Fibroblast of lung (primary cell): ENCODE measurements at regions not wholly inside any gene's neighbourhood (a gene's known extent, or its start where the extent isn't known, plus 50 kb on each side); places are given as distances from the start of the nearest gene placed in this dataset.

Experiments used
- EZH2 ChIP-seq: IDR thresholded peaks from 2 replicates; pipeline ENCODE4 v1.5.1; 2012; ENCODE audit warnings: low read length, control low read depth, mild to moderate bottlenecking; ENCODE audit errors: missing control alignments
- TF ChIP-seq, protein P1 (sequence below), 2 donors: IDR thresholded peaks in 1 of 2; conservative IDR thresholded peaks in 1 of 2; 1 replicate in 1 of 2; 2 replicates in 1 of 2; pipeline ENCODE4 v1.5.1; 2011 to 2012; ENCODE audit warnings: low read length in 2 of 2, control low read depth in 1 of 2, inconsistent platforms in 1 of 2, low read depth in 1 of 2, mild to moderate bottlenecking in 1 of 2

DNA sequence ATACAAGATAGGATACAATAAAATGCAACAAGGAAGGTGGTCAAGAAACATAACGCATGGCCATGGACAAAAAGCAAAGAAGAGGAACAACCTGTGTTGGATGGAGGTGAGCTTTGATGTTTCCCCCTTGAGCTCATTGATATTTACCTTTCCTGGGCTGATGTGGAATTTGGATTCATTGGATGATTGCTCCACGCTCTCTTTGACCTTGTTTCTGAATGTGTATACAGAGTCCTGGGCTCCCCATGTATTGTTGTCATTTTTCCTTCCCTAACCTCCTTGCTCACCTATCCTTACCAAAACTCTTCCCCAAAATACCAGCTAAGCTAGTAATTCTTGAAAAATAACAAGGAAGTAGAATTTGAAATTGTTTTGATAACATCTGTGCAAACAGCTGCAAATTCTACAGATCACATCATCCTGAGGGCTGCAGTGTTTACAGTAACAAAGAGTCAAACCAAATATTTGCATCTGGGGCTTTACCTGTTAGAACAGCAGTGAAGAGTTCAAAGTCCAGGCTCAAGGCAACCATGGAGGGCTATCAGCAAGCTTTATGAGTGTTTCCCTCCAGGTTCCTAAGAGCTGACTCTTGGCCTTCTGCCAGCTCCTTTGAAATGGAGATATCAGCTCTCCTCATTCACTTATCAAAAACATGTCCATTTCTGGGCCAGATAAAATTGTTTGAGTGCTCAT is 214.3 kb upstream of the MARCKS start:
- TF ChIP-seq, protein P1, sequence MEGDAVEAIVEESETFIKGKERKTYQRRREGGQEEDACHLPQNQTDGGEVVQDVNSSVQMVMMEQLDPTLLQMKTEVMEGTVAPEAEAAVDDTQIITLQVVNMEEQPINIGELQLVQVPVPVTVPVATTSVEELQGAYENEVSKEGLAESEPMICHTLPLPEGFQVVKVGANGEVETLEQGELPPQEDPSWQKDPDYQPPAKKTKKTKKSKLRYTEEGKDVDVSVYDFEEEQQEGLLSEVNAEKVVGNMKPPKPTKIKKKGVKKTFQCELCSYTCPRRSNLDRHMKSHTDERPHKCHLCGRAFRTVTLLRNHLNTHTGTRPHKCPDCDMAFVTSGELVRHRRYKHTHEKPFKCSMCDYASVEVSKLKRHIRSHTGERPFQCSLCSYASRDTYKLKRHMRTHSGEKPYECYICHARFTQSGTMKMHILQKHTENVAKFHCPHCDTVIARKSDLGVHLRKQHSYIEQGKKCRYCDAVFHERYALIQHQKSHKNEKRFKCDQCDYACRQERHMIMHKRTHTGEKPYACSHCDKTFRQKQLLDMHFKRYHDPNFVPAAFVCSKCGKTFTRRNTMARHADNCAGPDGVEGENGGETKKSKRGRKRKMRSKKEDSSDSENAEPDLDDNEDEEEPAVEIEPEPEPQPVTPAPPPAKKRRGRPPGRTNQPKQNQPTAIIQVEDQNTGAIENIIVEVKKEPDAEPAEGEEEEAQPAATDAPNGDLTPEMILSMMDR (conservative IDR thresholded peaks at IDR 0.05 in 1 of 2, IDR thresholded peaks at IDR 0.05 in 1 of 2; ENCODE audit: low read depth in 1 of 2, low read length in 2 of 2), result no peak
- TF ChIP-seq EZH2, result no peak
